HG02571 (cell line): ENCODE measurements at regions not wholly inside any gene's neighbourhood (a gene's known extent, or its start where the extent isn't known, plus 50 kb on each side); places are given as distances from the start of the nearest gene placed in this dataset.

Experiments
- ATAC-seq: cut with Tn5 transposase; IDR thresholded peaks from one replicate; pipeline ENCODE4 v1.9.1; 2021; ENCODE audit warnings: mild to moderate bottlenecking, moderate library complexity; ENCODE audit not compliant: unreplicated experiment

- no peak for ATAC-seq
Observed at GRCh38 chr9:90948156-90948555, 146.5 kb downstream of the SYK start.

DNA sequence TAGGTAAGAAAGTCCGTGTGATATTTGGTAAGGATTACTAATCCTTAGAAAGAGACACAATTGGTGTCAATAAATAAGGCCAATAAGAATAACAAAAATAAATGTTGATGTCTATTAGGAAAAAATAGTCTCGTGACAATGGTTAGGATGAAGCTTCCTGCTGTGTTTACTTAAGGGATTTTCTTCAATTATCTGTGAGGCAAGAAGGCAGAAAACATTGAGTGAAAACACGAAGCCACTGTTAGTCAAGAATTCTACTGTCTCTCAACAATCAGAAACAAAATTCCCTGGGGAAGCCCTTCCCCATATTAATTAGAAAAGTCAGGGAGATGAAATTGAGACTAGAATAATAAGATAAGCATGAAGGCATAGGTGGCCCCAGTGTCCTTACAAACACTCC, 149.0 kb downstream of the SYK start:
- no peak for ATAC-seq

- no peak for ATAC-seq
Observed at GRCh38 chr9:90953200-90953599, 151.6 kb downstream of the SYK start.

- ATAC-seq: no peak
Observed at GRCh38 chr9:90953805-90954204, 152.2 kb downstream of the SYK start.

DNA sequence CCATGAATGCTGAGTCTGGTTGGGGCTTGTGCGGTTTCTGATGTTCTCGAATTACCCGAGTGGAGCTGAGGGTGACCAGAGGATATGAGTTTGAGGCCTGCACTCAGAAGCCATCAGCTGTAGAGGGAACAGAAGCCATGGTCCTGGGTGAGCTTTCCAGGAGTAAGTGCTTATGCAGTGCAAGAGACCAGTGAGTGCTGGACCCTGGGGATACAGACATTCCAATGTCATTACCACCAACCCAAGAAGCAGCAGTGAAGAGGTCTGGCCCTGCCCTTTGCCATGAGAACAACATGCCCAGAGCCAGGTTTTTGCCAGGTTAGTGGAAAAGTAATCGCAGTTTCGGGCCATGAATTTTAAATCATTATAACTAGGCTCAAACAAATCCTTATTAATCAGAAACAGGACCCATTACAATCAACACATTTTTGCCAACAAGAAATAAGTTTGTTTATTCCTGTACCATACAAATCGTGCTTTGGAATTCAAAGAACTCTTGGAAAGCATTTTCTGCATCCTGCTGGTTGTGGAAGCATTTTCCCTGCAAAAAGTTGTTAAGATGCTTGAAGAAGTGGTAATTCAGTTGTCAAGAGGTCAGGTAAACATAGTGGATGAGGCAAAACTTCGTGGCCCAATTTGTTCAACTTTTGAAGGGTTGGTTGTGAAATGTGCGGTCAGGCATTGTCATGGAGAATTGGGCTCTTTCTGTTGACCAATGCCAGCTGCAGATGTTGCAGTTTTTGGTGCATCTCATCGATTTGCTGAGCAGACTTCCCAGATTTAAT, 154.6 kb downstream of the SYK start:
- no peak for ATAC-seq

GRCh38 chr9:90958328-90958727, 156.7 kb downstream of the SYK start:
- ATAC-seq: no peak

GRCh38 chr9:90960941-90961340, 159.3 kb downstream of the SYK start:
- ATAC-seq: no peak

DNA sequence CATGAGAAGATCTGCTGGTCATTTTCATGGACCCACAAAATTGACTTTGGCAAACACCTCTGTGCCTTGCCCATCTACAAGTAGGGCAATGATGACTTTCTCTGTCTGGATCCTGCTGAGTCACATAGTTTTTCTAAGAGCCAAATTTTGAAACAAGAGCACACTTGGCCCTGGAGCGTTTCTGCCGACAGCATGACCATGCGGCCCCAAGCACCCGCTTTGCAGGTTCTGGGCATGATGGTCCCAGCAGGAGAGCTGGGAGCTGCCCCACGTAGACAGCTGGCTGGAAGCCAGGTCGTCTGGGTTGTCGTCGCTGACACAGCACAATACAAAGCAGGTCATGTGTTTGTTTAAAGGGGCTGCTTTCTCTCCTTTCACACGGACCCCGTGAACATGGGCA, 159.8 kb downstream of the SYK start:
- no peak for ATAC-seq

DNA sequence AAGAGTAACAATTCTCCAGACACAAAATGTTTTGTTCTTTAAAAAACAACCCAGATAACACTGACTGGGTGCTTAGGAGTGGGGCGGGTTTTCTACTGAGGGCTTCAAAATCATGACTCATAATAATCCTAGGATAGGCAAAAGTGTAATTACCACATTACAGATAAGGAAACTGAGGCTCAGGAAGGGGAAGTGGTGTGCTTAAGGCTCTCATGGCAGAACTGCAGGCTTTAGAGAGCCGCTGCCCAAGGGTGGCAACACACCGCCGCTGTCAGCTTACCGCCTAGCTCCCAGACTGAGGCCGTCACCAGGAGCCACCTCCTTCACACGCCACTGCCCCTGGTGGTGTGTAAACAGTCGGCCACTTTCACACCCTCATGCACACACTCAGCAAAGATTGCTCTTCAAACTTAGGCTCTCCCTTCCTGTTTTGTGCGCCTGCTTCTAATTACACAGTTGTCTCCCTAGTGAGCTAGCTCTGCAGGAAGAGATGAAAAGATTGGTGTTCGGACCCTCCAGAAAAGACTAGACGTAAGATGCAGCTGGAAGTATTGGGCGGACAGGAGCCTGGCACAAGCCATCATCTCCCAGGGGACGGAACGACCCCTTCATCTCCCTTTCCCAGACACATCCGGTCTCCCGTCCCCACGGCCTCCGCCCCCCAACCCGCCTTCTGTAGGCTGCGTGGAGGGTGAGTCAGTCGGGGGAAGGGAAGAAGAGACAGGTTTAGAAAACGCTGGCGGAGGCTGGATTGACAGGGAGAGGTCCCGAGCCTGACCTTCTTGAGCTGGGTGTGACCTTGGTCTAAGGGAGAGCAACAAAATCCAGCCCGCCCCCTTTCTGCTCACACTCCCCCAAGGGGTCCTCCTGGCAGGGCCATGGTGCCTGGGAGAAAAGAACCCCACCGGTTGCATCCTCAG, 162.7 kb downstream of the SYK start:
- no peak for ATAC-seq

DNA sequence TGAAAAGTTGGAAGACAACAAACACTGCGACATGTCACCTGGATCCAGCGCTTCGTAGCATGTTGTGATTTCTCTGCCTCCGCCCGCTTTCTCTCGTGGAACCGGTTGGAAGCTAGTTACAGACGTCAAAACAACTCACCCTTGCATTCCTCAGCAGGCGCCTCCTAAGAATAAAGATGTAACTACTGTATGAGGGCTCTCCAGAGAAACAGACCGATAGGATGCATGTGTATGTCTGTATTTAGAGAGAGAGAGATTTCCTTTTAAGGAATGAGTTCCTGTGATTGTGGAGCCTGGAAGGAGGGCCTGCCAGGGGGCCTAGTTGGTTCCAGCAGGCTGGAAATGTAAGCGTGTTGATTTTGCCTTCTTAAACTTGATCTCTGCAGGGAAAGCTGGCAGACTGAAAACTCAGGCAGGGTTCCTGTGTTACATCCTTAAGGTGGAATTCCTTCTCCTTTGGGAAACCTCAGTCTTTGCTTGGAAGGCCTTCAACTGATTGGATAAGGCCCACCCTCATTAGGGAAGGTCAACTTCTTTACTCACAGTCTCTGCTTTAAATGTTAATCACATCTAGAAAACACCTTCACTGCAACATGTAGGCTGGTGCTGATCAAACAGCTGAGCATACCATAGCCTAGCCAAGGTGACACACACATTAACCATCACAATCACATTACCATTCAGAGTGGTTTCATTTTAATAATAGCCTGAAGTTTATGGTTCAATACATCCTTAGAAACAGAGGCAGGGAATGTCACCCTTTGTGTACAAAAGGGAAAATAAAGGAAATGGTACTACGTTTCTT, 163.8 kb downstream of the SYK start:
- ATAC-seq: no peak

- ATAC-seq: no peak
Observed at GRCh38 chr9:90966031-90966290, 164.3 kb downstream of the SYK start.

GRCh38 chr9:90966480-90967144, 165.0 kb downstream of the SYK start:
- ATAC-seq: no peak

GRCh38 chr9:90967145-90967538, 165.5 kb downstream of the SYK start:
- no peak for ATAC-seq

DNA sequence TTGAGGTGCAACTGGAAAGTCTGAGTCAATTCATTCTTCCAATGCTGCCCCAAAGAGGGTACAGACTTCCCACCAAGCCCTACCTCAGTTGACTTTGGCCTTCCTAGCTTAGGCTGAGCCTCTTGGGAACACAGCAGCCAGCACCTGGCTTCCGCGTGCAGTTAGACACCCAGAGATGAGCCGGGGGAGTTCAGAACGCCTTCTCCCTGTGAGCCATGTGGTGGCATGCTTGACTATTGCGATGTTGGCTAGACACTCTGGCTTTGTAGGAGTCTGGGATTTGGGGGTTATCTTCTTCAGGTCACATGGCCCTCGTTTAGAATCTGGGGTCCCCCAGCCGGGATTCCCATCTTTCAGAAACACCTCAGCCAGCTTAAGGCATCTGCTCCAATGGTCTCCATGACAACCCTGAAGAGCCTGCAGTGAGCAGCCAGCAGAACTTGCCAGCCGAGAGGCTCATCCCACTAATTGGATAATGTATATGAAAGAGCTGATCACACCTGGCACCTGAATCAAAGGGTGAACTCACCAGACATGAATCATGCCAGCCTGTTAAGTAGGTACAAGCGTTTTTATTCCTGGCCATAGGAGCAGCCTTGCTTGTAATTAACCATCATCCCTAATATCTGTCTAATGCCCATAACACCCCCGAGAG, 167.5 kb downstream of the SYK start:
- no peak for ATAC-seq

DNA sequence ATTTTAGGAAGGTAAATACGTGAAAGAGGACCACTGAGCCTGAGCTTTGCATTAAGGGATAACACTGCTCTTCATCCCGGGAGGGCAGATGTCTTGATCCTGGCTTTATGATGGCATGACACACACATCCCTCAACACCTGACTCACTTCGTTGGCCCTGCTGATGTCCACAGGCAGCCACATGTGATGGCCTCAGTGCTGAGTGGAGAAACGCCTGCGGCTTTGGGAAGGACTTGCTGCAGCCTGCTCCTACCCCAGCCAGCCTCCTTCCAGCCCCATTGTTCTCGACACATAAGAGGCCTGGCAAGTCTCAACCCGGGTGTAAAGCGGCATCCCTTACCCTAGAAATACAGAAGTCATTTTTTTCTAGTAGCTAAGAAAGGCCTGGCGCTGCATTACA, 169.0 kb downstream of the SYK start:
- no peak for ATAC-seq

GRCh38 chr9:90972057-90972456, 170.4 kb downstream of the SYK start:
- ATAC-seq: no peak

DNA sequence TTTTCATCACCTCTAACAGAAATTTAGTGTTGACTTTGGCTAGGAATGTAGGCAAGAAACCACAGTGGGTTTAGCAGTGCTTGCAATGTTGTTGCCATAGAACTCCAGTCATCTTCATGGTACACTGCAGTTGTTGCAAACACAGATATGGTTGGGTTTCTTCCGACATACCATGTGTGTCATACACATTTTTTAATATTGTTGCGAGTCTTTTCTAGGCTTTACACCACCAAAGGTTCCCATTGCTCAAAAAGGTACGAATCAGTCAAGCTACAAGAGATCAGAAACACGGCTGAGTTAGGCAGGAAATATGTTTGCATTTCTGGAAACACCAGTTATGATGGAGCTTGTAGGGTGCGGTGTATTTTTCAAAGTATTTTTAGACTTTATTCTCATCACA, 172.4 kb downstream of the SYK start:
- ATAC-seq: no peak

- no peak for ATAC-seq
Observed at GRCh38 chr9:90974643-90975245, 173.1 kb downstream of the SYK start.

DNA sequence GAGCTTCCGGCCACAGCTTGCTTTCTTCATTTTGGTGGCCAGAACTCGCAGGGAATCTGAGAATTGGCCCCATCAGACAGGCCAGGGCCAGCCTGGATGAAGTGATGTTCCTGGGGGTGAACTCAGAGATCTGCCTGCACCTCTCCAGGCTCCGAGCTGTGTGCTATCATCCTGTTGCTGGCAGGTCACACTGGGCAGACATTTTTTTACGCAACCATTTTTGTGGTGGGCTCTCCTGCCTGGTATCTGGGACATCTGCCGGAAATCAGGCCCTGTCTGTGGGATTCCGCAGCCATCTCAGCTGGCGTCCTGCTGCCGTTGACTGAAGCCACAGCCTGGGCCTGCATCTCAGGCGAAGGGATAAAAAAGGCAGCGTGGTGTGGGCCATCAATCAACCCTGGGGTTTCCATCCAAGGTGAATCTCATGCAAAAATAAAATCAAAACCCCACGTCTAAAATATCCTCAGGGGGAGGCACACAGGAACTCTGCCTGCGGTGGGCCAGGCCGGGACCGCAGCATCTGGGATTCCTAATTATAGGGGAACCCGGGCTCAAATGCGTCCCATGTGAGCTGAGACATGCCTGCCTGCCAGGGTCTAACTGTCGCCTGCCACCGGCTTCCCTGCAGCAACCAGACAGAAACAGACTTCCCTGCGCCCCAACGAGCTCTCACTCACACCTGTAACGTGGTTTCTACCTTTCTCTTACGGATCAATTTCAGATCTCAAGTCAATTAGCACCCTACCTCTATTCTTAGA, 174.3 kb downstream of the SYK start:
- ATAC-seq: no peak
